Gastroesophageal sphincter (tissue), 3 donors: ENCODE measurements at regions not wholly inside any gene's neighbourhood (a gene's known extent, or its start where the extent isn't known, plus 50 kb on each side); places are given as distances from the start of the nearest gene placed in this dataset.

Experiments
- CTCF ChIP-seq, 4 experiments: fragments of 200-600 bp in 2 of 4; fragments of 450-650 bp in 2 of 4; sonication (generic) in 1 of 4; IDR thresholded peaks; one replicate each; pipeline ENCODE4 v1.5.1; 2017 to 2019; ENCODE audit warnings: antibody characterized with exemption in 4 of 4, mild to moderate bottlenecking in 2 of 4, moderate library complexity in 2 of 4
- POLR2AphosphoS5 ChIP-seq: sonication (generic); formaldehyde crosslinking; IDR thresholded peaks from one replicate; pipeline ENCODE4 v1.6.1; 2017; ENCODE audit warnings: antibody characterized with exemption

DNA sequence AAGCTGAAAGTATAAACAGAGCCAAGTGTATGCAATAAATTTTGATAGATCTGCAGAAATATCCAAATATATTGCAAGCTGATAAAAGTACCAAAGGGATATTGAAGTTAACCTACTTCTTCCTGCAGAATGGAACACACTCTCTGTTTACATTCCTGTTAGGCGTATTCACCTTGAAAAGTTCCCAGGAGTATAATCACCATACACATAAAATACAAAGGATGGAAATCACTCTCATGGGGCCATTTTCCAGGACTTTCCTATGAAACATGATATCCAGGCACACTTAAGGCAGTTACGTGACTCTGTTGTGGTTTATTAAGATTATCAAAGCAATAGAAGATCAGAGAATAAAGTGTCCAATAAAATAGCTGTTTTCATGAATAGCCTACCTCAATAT, 1142.3 kb downstream of the NLGN4X start:
- TF ChIP-seq CTCF (IDR thresholded peaks at IDR 0.05) (no peak), POLR2AphosphoS5 (no peak)
